Karpas-422 (cell line): ENCODE measurements at regions not wholly inside any gene's neighbourhood (a gene's known extent, or its start where the extent isn't known, plus 50 kb on each side); places are given as distances from the start of the nearest gene placed in this dataset.

ENCODE experiments used
- DNase-seq: peaks from one replicate; pipeline ENCODE4 v3.0.0-alpha.2; 2015
- H2AFZ ChIP-seq: fragments of 200-600 bp; sonication (generic); 2 replicates; pipeline ENCODE4 v1.6.1; 2014; ENCODE audit warnings: antibody characterized with exemption, low read length, mixed read lengths
- H3K27ac ChIP-seq: fragments of 200-600 bp; sonication (generic); 2 replicates; pipeline ENCODE4 v1.5.1; 2014; ENCODE audit warnings: mild to moderate bottlenecking, low read length, moderate library complexity
- H3K27me3 ChIP-seq: fragments of 200-600 bp; sonication (generic); 2 replicates; pipeline ENCODE4 v1.6.1; 2014; ENCODE audit warnings: low read length, mixed read lengths
- H3K36me3 ChIP-seq: fragments of 200-600 bp; sonication (generic); 2 replicates; pipeline ENCODE4 v1.6.1; 2014; ENCODE audit warnings: low read length, mixed read lengths; ENCODE audit not compliant: insufficient read depth
- H3K4me1 ChIP-seq: fragments of 200-600 bp; sonication (generic); 2 replicates; pipeline ENCODE4 v1.6.1; 2014; ENCODE audit warnings: mild to moderate bottlenecking, low read length, mixed read lengths
- H3K4me2 ChIP-seq: fragments of 200-600 bp; sonication (generic); 2 replicates; pipeline ENCODE4 v1.6.1; 2014; ENCODE audit warnings: low read length, low read depth, mild to moderate bottlenecking; ENCODE audit not compliant: poor library complexity, severe bottlenecking
- H3K4me3 ChIP-seq: fragments of 200-600 bp; sonication (generic); 2 replicates; pipeline ENCODE4 v1.5.1; 2014; ENCODE audit warnings: mild to moderate bottlenecking, antibody characterized with exemption, low read length, mixed read lengths
- H3K79me2 ChIP-seq: fragments of 200-600 bp; sonication (generic); 2 replicates; pipeline ENCODE4 v1.6.1; 2014; ENCODE audit warnings: mild to moderate bottlenecking, low read length, mixed read lengths
- H3K9ac ChIP-seq: fragments of 200-600 bp; sonication (generic); 2 replicates; pipeline ENCODE4 v1.6.0; 2014; ENCODE audit warnings: low read length
- H3K9me2 ChIP-seq: fragments of 200-600 bp; sonication (generic), shearing (Covaris generic); replicated peaks from 2 replicates; pipeline ENCODE4 v1.6.0; 2014; ENCODE audit warnings: mild to moderate bottlenecking, low read length, moderate library complexity; ENCODE audit not compliant: insufficient read depth
- H3K9me3 ChIP-seq: fragments of 300-700, 200-600 bp; sonication (generic); 2 replicates; pipeline ENCODE4 v1.6.1; 2014; ENCODE audit warnings: low read length, mixed read lengths
- H4K20me1 ChIP-seq: fragments of 200-600 bp; sonication (generic); 2 replicates; pipeline ENCODE4 v1.6.1; 2014; ENCODE audit warnings: mild to moderate bottlenecking, antibody characterized with exemption, low read length, low read depth; ENCODE audit not compliant: insufficient read depth

DNA sequence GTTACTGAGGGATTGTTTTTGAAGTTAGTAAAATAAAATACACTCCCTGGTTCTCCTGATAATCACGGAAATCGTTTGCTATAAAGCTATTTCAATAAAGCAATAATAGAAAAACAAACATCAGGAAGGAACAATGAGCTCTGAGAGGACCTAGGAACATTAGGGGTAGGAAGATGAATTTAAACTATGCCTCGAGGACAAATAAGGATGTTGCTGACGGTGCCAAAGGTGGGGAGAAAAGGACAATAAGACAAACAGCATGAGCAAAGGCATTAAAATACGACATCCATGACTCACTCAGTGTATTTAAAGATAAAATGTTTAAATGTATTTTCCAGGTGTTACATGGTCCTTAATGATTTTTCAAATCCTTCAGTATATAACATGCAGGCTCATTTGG is 110.3 kb downstream of the MTNR1A start:
- no peaks in the 10 kb centered on the region for H3K27me3 ChIP-seq
- no peak overlapping the region for H3K4me2 ChIP-seq
- no peaks in the 10 kb centered on the region for H3K36me3 ChIP-seq
- DNase-seq: no peak
- H3K9me2 ChIP-seq: no peaks in the 10 kb centered on the region
- no peak overlapping the region for H3K4me3 ChIP-seq
- no peaks in the 10 kb centered on the region for H3K4me1 ChIP-seq
- H3K9me3 ChIP-seq: no peaks in the 10 kb centered on the region
- no peak overlapping the region for H3K27ac ChIP-seq
- H4K20me1 ChIP-seq: no peaks in the 10 kb centered on the region
- no peak overlapping the region for H3K9ac ChIP-seq
- H2AFZ ChIP-seq: no peak overlapping the region
- no peaks in the 10 kb centered on the region for H3K79me2 ChIP-seq

- Histone ChIP-seq H3K9me3 (no peaks in the 10 kb centered on the region), H3K4me1 (no peaks in the 10 kb centered on the region), H3K9ac (no peak overlapping the region), H3K4me3 (no peak overlapping the region), H4K20me1 (no peaks in the 10 kb centered on the region), H3K79me2 (no peaks in the 10 kb centered on the region), H3K4me2 (no peak overlapping the region), H3K27me3 (no peaks in the 10 kb centered on the region), H3K36me3 (no peaks in the 10 kb centered on the region), H3K9me2 (no peaks in the 10 kb centered on the region), H3K27ac (no peak overlapping the region), H2AFZ (no peak overlapping the region)
- no peak for DNase-seq
Observed at GRCh38 chr4:186441502-186441901, 113.9 kb downstream of the MTNR1A start.

GRCh38 chr4:186428481-186428880 is 126.9 kb downstream of the MTNR1A start:
- no peaks in the 10 kb centered on the region for H3K79me2 ChIP-seq
- H3K4me3 ChIP-seq: no peak overlapping the region
- no peaks in the 10 kb centered on the region for H4K20me1 ChIP-seq
- no peak overlapping the region for H3K9ac ChIP-seq
- no peak overlapping the region for H2AFZ ChIP-seq
- no peak overlapping the region for H3K4me2 ChIP-seq
- no peak overlapping the region for H3K27ac ChIP-seq
- no peak for DNase-seq
- no peaks in the 10 kb centered on the region for H3K27me3 ChIP-seq
- H3K9me3 ChIP-seq: no peaks in the 10 kb centered on the region
- no peaks in the 10 kb centered on the region for H3K36me3 ChIP-seq
- no peaks in the 10 kb centered on the region for H3K4me1 ChIP-seq
- H3K9me2 ChIP-seq: no peaks in the 10 kb centered on the region

DNA sequence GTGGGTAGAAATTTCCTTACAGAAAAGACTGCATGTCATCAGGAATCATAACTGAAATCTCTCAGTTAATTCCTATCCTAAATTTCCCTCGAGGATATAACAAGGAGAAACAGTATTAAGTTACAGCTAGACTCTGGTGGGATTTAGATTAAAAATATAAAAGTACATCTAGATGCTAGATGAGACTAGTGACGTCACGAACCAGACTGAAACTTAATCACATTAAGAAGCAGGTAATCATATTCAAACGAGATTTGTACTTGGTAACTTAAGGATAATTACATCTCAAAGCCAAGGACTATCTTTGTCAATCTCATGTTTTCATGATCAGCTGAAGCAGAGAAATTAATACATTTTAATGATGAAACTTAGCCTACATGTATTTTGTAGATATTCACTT is 130.6 kb downstream of the MTNR1A start:
- H3K4me3 ChIP-seq: no peak overlapping the region
- H3K4me2 ChIP-seq: no peak overlapping the region
- H3K9me3 ChIP-seq: no peaks in the 10 kb centered on the region
- H3K9me2 ChIP-seq: no peaks in the 10 kb centered on the region
- no peaks in the 10 kb centered on the region for H3K36me3 ChIP-seq
- no peaks in the 10 kb centered on the region for H3K79me2 ChIP-seq
- H3K4me1 ChIP-seq: no peaks in the 10 kb centered on the region
- no peak for DNase-seq
- no peaks in the 10 kb centered on the region for H4K20me1 ChIP-seq
- no peak overlapping the region for H2AFZ ChIP-seq
- H3K27me3 ChIP-seq: no peaks in the 10 kb centered on the region
- H3K9ac ChIP-seq: no peak overlapping the region
- no peak overlapping the region for H3K27ac ChIP-seq

DNA sequence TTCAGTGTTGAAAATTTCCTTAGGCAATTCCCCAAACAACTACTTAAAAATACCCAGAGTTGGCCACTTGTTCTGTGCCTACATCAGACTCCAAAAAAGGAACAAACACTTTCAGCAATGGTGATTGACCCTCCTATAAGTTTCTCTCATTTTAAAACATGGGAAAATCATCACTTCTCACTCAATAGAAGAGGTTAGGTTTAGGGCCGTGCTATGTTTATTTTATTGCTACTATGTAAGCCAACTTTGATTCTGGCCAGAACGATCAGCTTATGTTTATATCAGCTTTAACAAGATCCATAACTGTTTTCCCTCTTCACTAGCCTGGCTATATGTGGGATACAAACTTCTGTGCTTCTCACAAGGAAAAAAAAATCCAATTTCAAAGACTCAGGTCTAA is 133.1 kb downstream of the MTNR1A start:
- Histone ChIP-seq H4K20me1 (no peaks in the 10 kb centered on the region), H3K4me2 (no peak overlapping the region), H3K36me3 (no peaks in the 10 kb centered on the region), H3K9me2 (no peaks in the 10 kb centered on the region), H3K27me3 (no peaks in the 10 kb centered on the region), H3K4me1 (no peaks in the 10 kb centered on the region), H3K79me2 (no peaks in the 10 kb centered on the region), H3K27ac (no peak overlapping the region), H3K4me3 (no peak overlapping the region), H3K9me3 (no peaks in the 10 kb centered on the region), H2AFZ (no peak overlapping the region), H3K9ac (no peak overlapping the region)
- DNase-seq: no peak

DNA sequence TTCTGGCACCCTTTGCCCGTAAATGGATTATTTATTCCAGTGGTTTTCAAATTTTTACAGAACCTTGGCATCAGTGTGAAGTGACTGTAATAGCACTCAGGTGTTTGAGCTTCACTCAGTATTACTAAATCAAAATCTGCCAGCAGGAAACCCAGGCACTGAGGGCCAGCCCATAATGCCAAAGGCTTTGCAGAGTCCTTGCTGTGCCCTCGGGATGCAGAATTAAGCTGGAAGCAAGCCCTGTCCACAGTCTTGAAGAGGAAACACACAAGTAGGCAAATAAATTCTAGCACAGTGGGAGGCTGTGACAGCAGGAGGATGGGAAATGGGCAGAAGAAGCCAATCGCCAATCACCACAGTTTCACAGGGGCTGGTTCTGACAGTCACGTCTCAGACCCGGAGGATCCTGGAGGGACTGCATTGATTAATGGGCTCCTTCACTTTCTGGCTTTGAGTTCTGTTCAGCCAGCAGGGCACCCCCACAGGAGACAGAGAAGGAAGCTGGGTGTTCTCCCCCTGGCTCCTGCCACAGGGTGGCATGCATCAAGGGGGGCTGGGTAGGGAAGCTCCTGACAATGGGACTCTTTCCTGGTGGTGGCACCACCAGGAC is 138.8 kb downstream of the MTNR1A start:
- H3K9me3 ChIP-seq: no peaks in the 10 kb centered on the region
- H3K4me1 ChIP-seq: no peaks in the 10 kb centered on the region
- no peaks in the 10 kb centered on the region for H3K79me2 ChIP-seq
- no peak overlapping the region for H3K9ac ChIP-seq
- H3K27ac ChIP-seq: no peak overlapping the region
- no peak overlapping the region for H3K4me3 ChIP-seq
- H3K4me2 ChIP-seq: no peak overlapping the region
- H3K36me3 ChIP-seq: no peaks in the 10 kb centered on the region
- no peaks in the 10 kb centered on the region for H4K20me1 ChIP-seq
- no peaks in the 10 kb centered on the region for H3K9me2 ChIP-seq
- no peak for DNase-seq
- no peak overlapping the region for H2AFZ ChIP-seq
- no peaks in the 10 kb centered on the region for H3K27me3 ChIP-seq

- no peak for DNase-seq
- H3K9me3 ChIP-seq: no peaks in the 10 kb centered on the region
- H3K27me3 ChIP-seq: no peaks in the 10 kb centered on the region
- H3K27ac ChIP-seq: no peak overlapping the region
- H3K9ac ChIP-seq: no peak overlapping the region
- H3K9me2 ChIP-seq: no peaks in the 10 kb centered on the region
- no peaks in the 10 kb centered on the region for H3K36me3 ChIP-seq
- no peak overlapping the region for H3K4me2 ChIP-seq
- no peaks in the 10 kb centered on the region for H3K79me2 ChIP-seq
- H3K4me3 ChIP-seq: no peak overlapping the region
- H2AFZ ChIP-seq: no peak overlapping the region
- H4K20me1 ChIP-seq: no peaks in the 10 kb centered on the region
- no peaks in the 10 kb centered on the region for H3K4me1 ChIP-seq
Observed at GRCh38 chr4:186414390-186414789, 141.0 kb downstream of the MTNR1A start.

- no peak for DNase-seq
- Histone ChIP-seq H3K4me2 (no peak overlapping the region), H3K27me3 (no peaks in the 10 kb centered on the region), H3K79me2 (no peaks in the 10 kb centered on the region), H3K4me1 (no peaks in the 10 kb centered on the region), H3K27ac (no peak overlapping the region), H3K4me3 (no peak overlapping the region), H2AFZ (no peak overlapping the region), H3K9me3 (no peaks in the 10 kb centered on the region), H4K20me1 (no peaks in the 10 kb centered on the region), H3K9ac (no peak overlapping the region), H3K9me2 (no peaks in the 10 kb centered on the region), H3K36me3 (no peaks in the 10 kb centered on the region)
Observed at GRCh38 chr4:186405957-186406356, 140.0 kb downstream of the F11 start.
